Anterior cingulate cortex (tissue), 58 donors: ENCODE measurements at regions not wholly inside any gene's neighbourhood (a gene's known extent, or its start where the extent isn't known, plus 50 kb on each side); places are given as distances from the start of the nearest gene placed in this dataset.
"Not testable (repeated sequence)": the region's sequence is repeated elsewhere in the genome, so short reads cannot be mapped to it uniquely, and the experiment has no call there.

ENCODE experiments used
- DNase-seq, 58 donors: peaks; one replicate each; lab custom pipeline; 2025; lab: John Stamatoyannopoulos, UW

GRCh38 chr19:30284885-30285284 is 87.3 kb upstream of the ZNF536 start:
- DNase-seq: no peak

- no peak for DNase-seq
These were observed 85.8 kb upstream of the ZNF536 start for GRCh38 chr19:30286378-30286777.

GRCh38 chr19:30287259-30287658 is 84.9 kb upstream of the ZNF536 start:
- DNase-seq: no peak

GRCh38 chr19:30287973-30288372 is 84.2 kb upstream of the ZNF536 start:
- DNase-seq: no peak

GRCh38 chr19:30288911-30289310 is 83.3 kb upstream of the ZNF536 start:
- no peak for DNase-seq

GRCh38 chr19:30289336-30289735 is 82.8 kb upstream of the ZNF536 start:
- DNase-seq: no peak

- DNase-seq: not testable (repeated sequence)
These were observed 81.4 kb upstream of the ZNF536 start for GRCh38 chr19:30290805-30291204.

GRCh38 chr19:30293051-30293785 is 79.0 kb upstream of the ZNF536 start:
- peak in 34 of 58 donors; percentile 6 to 78 (median 40) for DNase-seq

- DNase-seq: no peak
These were observed 74.2 kb upstream of the ZNF536 start for GRCh38 chr19:30297969-30298368.

GRCh38 chr19:30303131-30303654 is 69.0 kb upstream of the ZNF536 start:
- DNase-seq: no peak

- DNase-seq: no peak
These were observed 67.6 kb upstream of the ZNF536 start for GRCh38 chr19:30304540-30304939.

GRCh38 chr19:30305346-30306060 is 66.7 kb upstream of the ZNF536 start:
- DNase-seq: no peak

- DNase-seq: no peak
These were observed 64.8 kb upstream of the ZNF536 start for GRCh38 chr19:30307191-30307974.

- no peak for DNase-seq
These were observed 63.0 kb upstream of the ZNF536 start for GRCh38 chr19:30309176-30309575.

GRCh38 chr19:30309905-30310601 is 62.1 kb upstream of the ZNF536 start:
- DNase-seq: no peak

GRCh38 chr19:30310602-30311263 is 61.5 kb upstream of the ZNF536 start:
- no peak for DNase-seq

- no peak for DNase-seq
These were observed 60.3 kb upstream of the ZNF536 start for GRCh38 chr19:30311911-30312310.

- no peak for DNase-seq
These were observed 59.4 kb upstream of the ZNF536 start for GRCh38 chr19:30312582-30313352.

- no peak for DNase-seq
These were observed 58.8 kb upstream of the ZNF536 start for GRCh38 chr19:30313353-30313750.
